A549 (cell line): ENCODE measurements at regions not wholly inside any gene's neighbourhood (a gene's known extent, or its start where the extent isn't known, plus 50 kb on each side); places are given as distances from the start of the nearest gene placed in this dataset.

Source experiments
- BHLHE40 ChIP-seq: IDR thresholded peaks from 2 replicates; pipeline ENCODE4 v1.6.1; 2012; ENCODE audit warnings: low read depth, low read length, inconsistent platforms
- CEBPB ChIP-seq, 2 experiments: fragments of >200 bp in 1 of 2; sonication (Bioruptor Twin) in 1 of 2; formaldehyde crosslinking in 1 of 2; IDR thresholded peaks; 2 replicates each; pipeline ENCODE4 v1.6.1; 2012 to 2016
- CTCF ChIP-seq: fragments of >200 bp; sonication (Bioruptor Twin); formaldehyde crosslinking; IDR thresholded peaks from 3 replicates; pipeline ENCODE4 v1.5.1; 2016
- GATA3 ChIP-seq: IDR thresholded peaks from 2 replicates; pipeline ENCODE4 v1.6.1; 2012; ENCODE audit warnings: borderline replicate concordance
- MAFK ChIP-seq: fragments of 450-650 bp; IDR thresholded peaks from 2 replicates; pipeline ENCODE4 v1.6.1; 2014; ENCODE audit not compliant: partially characterized antibody
- NFE2L2 ChIP-seq: fragments of 150-350 bp; conservative IDR thresholded peaks from 2 replicates; pipeline ENCODE4 v1.6.1; 2014; ENCODE audit warnings: low read length
- NPAS2 ChIP-seq: fragments of 250-450 bp; sonication (Bioruptor Pico); IDR thresholded peaks from 2 replicates; pipeline ENCODE4 v1.8.0; 2022; ENCODE audit warnings: mild to moderate bottlenecking, moderate library complexity, borderline replicate concordance
- POLR2A ChIP-seq: IDR thresholded peaks from 2 replicates; pipeline ENCODE4 v1.6.1; 2012; ENCODE audit warnings: mild to moderate bottlenecking, low read length
- REST ChIP-seq: fragments of 200-600 bp; sonication (generic); IDR thresholded peaks from 2 replicates; pipeline ENCODE4 v1.6.1; 2016; ENCODE audit warnings: antibody characterized with exemption, mild to moderate bottlenecking, moderate library complexity
- SREBF2 ChIP-seq: fragments of 450-650 bp; IDR thresholded peaks from 2 replicates; pipeline ENCODE4 v1.6.1; 2014; ENCODE audit warnings: mild to moderate bottlenecking, moderate library complexity
- USF2 ChIP-seq: fragments of 450-650 bp; IDR thresholded peaks from 2 replicates; pipeline ENCODE4 v1.6.1; 2014; ENCODE audit warnings: antibody characterized with exemption

GRCh38 chr9:100700689-100701318, 122.9 kb downstream of the CAVIN4 start:
- no peak for TF ChIP-seq REST
- TF ChIP-seq CTCF, result peak; percentile 62
- TF ChIP-seq MAFK, result no peak
- TF ChIP-seq SREBF2, result no peak
- TF ChIP-seq NPAS2 (CRISPR knock-in tag), result no peak
- no peak for TF ChIP-seq BHLHE40
- TF ChIP-seq POLR2A, result no peak
- no peak for TF ChIP-seq NFE2L2
- TF ChIP-seq GATA3, result no peak
- no peak for TF ChIP-seq USF2
- no peak for TF ChIP-seq CEBPB (IDR thresholded peaks at IDR 0.05)
